BLaER1 (cell line): ENCODE measurements at regions not wholly inside any gene's neighbourhood (a gene's known extent, or its start where the extent isn't known, plus 50 kb on each side); places are given as distances from the start of the nearest gene placed in this dataset.
A peak's percentile ranks its signal among the peaks of the same experiment; 100 is the strongest.
"Not testable (repeated sequence)": the region's sequence is repeated elsewhere in the genome, so short reads cannot be mapped to it uniquely, and the experiment has no call there.

Experiments used
- H3K27ac ChIP-seq: shearing (Covaris generic); formaldehyde crosslinking; 2 replicates; pipeline ENCODE4 v1.8.1; 2022
- H3K27me3 ChIP-seq: shearing (Covaris generic); formaldehyde crosslinking; 2 replicates; pipeline ENCODE4 v1.8.1; 2022
- H3K36me3 ChIP-seq: shearing (Covaris generic); formaldehyde crosslinking; 2 replicates; pipeline ENCODE4 v1.8.1; 2022
- H3K4me1 ChIP-seq: shearing (Covaris generic); formaldehyde crosslinking; 2 replicates; pipeline ENCODE4 v1.8.1; 2022
- H3K4me2 ChIP-seq: shearing (Covaris generic); formaldehyde crosslinking; 2 replicates; pipeline ENCODE4 v1.8.1; 2022
- H3K4me3 ChIP-seq: shearing (Covaris generic); formaldehyde crosslinking; 2 replicates; pipeline ENCODE4 v1.8.1; 2022
- H3K9ac ChIP-seq: shearing (Covaris generic); formaldehyde crosslinking; 2 replicates; pipeline ENCODE4 v1.8.1; 2022
- H3K9me3 ChIP-seq: shearing (Covaris generic); formaldehyde crosslinking; 2 replicates; pipeline ENCODE4 v1.8.1; 2022
- H4K20me1 ChIP-seq: shearing (Covaris generic); formaldehyde crosslinking; 2 replicates; pipeline ENCODE4 v1.8.1; 2022
- Cebpa-rat ChIP-seq: shearing (Covaris generic); IDR thresholded peaks from 2 replicates; pipeline ENCODE4 v1.8.1; 2022

DNA sequence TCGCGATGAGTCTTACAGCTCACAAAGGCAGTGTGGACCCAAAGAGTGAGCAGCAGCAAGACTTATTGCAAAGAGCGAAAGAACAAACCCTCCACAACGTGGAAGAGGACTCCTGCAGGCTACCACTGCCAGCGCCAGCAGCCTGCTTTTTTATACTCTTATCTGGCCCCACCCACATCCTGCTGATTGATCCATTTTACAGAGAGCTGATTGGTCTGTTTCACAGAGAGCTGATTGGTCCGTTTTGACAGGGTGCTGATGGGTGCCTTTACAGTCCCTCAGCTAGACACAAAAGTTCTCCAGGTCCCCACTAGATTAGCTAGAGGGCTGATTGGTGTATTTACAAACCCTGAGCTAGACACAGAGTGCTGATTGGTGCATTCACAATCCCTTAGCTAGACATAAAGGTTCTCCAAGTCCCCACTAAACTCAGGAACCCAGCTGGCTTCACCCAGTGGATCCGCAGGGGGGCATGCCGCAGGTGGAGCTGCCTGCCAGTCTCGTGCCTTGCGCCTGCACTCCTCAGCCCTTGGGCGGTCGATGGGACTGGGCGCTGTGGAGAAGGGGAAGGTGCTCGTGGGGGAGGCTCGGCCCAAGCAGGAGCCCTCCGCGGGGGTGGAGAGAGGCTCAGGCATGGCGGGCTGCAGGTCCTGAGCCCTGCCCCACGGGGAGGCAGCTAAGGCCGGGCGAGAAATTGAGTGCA, 75.7 kb downstream of the QDPR start:
- not testable (repeated sequence) for H3K27me3 ChIP-seq, H3K36me3 ChIP-seq, H3K27ac ChIP-seq, H3K9ac ChIP-seq, H3K4me2 ChIP-seq, H3K4me1 ChIP-seq, H4K20me1 ChIP-seq, H3K4me3 ChIP-seq
- peaks cover 25% of the 10 kb centered on the region for H3K9me3 ChIP-seq

DNA sequence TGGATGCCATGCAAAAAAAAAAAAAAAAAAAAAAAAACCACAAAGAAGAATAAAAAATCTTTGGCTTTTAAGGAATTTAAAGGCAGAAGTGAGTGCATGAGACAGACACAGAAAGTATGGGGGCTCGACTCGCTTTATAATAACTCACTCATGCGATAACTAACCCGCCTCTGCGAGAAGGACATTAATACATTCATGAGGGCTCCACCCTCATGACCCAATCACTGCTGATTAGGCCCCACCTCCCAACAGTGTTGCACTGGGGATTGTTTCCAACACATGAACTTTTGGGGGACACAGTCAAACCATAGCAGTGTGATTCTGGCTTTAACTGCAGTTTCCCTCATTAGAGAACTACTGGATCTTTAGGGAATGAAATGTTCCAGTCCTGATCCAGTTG, 78.1 kb downstream of the QDPR start:
- Histone ChIP-seq H3K27ac (no peak overlapping the region), H3K27me3 (no peaks in the 10 kb centered on the region), H4K20me1 (no peaks in the 10 kb centered on the region), H3K9me3 (peaks cover 25% of the 10 kb centered on the region), H3K4me1 (no peaks in the 10 kb centered on the region), H3K4me3 (no peak overlapping the region), H3K4me2 (no peak overlapping the region), H3K9ac (no peak overlapping the region), H3K36me3 (no peaks in the 10 kb centered on the region)
- TF ChIP-seq Cebpa-rat = no peak

- Histone ChIP-seq H4K20me1 (no peaks in the 10 kb centered on the region), H3K9ac (no peak overlapping the region), H3K4me1 (no peaks in the 10 kb centered on the region), H3K9me3 (peaks cover 16% of the 10 kb centered on the region), H3K27ac (no peak overlapping the region), H3K4me2 (no peak overlapping the region), H3K4me3 (no peak overlapping the region), H3K36me3 (no peaks in the 10 kb centered on the region), H3K27me3 (no peaks in the 10 kb centered on the region)
- TF ChIP-seq Cebpa-rat = no peak
Observed at GRCh38 chr4:17427991-17428390, 83.9 kb downstream of the QDPR start.

DNA sequence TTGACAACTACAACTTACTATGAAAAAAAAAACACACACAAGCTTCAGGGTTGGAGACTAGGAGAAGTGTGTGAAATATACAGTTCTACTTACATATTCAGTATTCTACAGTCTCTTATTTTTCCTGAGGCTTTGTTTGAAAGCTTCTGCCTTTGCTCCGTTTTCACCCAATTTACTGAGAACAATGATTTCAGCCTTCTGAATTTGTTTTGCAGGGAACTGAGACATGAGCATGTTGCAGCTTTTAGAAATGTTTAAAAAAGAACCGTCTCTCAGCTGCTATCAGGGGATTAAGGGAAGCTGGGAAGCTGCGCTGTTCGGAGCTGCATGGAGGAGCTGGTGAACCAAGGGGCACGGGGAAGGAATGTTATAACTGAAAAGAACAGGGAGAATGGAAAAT, 85.7 kb downstream of the QDPR start:
- Histone ChIP-seq H4K20me1 (no peaks in the 10 kb centered on the region), H3K4me3 (no peak overlapping the region), H3K9me3 (peaks cover 16% of the 10 kb centered on the region), H3K36me3 (no peaks in the 10 kb centered on the region), H3K4me1 (no peaks in the 10 kb centered on the region), H3K4me2 (no peak overlapping the region), H3K9ac (no peak overlapping the region), H3K27ac (no peak overlapping the region), H3K27me3 (no peaks in the 10 kb centered on the region)
- TF ChIP-seq Cebpa-rat = no peak

- no peak overlapping the region for H3K4me3 ChIP-seq
- H3K27ac ChIP-seq = no peak overlapping the region
- H4K20me1 ChIP-seq = no peaks in the 10 kb centered on the region
- TF ChIP-seq Cebpa-rat = no peak
- no peaks in the 10 kb centered on the region for H3K36me3 ChIP-seq
- no peaks in the 10 kb centered on the region for H3K4me1 ChIP-seq
- no peak overlapping the region for H3K4me2 ChIP-seq
- H3K27me3 ChIP-seq = no peaks in the 10 kb centered on the region
- peaks cover 16% of the 10 kb centered on the region for H3K9me3 ChIP-seq
- no peak overlapping the region for H3K9ac ChIP-seq
Observed at GRCh38 chr4:17418010-17418409, 93.9 kb downstream of the QDPR start.

DNA sequence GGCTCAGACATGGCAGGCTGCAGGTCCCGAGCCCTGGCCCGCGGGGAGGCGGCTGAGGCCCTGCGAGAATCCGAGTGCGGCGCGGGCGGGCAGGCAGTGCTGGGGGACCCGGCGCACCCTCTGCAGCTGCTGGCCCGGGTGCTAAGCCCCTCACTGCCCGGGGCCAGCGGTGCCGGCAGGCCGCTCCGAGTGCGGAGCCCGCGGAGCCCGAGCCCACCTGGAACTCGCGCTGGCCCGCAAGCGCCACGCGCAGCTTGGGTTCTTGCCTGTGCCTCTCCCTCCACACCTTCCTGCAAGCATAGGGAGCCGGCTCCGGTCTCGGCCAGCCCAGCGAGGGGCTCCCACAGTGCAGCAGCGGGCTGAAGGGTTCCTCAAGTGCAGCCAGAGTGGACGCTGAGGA, 97.5 kb downstream of the QDPR start:
- no peaks in the 10 kb centered on the region for H3K27me3 ChIP-seq
- no peak for TF ChIP-seq Cebpa-rat
- H3K36me3 ChIP-seq = no peaks in the 10 kb centered on the region
- H3K9me3 ChIP-seq = peaks cover 16% of the 10 kb centered on the region
- H3K27ac ChIP-seq = no peak overlapping the region
- H4K20me1 ChIP-seq = no peaks in the 10 kb centered on the region
- no peaks in the 10 kb centered on the region for H3K4me1 ChIP-seq
- H3K4me2 ChIP-seq = no peak overlapping the region
- no peak overlapping the region for H3K9ac ChIP-seq
- H3K4me3 ChIP-seq = no peak overlapping the region

DNA sequence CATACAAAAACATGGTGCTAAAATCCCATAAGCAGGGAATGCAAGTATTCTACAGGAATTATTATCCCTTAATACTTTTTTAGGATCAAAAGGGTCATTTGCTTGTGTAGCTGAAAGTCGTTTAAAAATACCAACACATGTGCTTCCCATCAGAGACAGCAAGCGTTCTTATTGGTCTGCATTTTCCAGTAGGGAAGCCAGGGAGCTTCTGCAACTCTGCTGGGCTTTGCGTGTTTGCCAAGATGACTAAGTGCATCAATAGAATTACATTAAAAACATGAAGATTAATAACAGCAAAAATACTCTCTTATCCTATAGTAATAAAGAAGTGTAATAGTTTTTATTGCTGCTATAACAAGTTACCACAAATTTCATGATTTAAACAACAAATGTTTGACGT, 111.2 kb downstream of the QDPR start:
- Histone ChIP-seq H3K9ac (no peak overlapping the region), H3K36me3 (no peaks in the 10 kb centered on the region), H3K27me3 (no peaks in the 10 kb centered on the region), H3K9me3 (no peaks in the 10 kb centered on the region), H3K4me3 (no peak overlapping the region), H4K20me1 (no peaks in the 10 kb centered on the region), H3K4me1 (no peaks in the 10 kb centered on the region), H3K4me2 (no peak overlapping the region), H3K27ac (no peak overlapping the region)
- TF ChIP-seq Cebpa-rat = no peak

DNA sequence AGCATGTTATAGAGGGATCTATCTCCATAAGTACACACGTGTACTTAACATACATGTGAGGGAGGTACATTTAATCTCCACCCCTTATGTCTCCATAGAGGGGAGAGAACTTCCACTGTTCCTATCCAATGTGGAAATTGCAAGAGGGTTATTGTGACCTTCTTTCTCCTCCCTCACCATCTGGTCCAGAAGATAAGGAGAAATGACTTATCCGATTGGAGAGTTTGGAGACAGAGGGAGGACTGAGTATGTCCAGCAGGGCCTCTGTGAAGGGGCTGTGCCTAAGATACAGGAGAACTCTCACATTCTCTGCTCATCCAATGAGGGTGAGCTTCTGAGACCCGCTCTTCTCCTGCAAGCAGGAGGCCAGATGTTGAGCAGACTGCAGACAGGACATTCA, 113.1 kb downstream of the QDPR start:
- H3K27me3 ChIP-seq = no peaks in the 10 kb centered on the region
- no peak overlapping the region for H3K4me2 ChIP-seq
- no peaks in the 10 kb centered on the region for H3K4me1 ChIP-seq
- no peak overlapping the region for H3K9ac ChIP-seq
- H3K4me3 ChIP-seq = no peak overlapping the region
- TF ChIP-seq Cebpa-rat = no peak
- H4K20me1 ChIP-seq = no peaks in the 10 kb centered on the region
- no peaks in the 10 kb centered on the region for H3K36me3 ChIP-seq
- H3K27ac ChIP-seq = no peak overlapping the region
- no peaks in the 10 kb centered on the region for H3K9me3 ChIP-seq

- no peak overlapping the region for H3K9ac ChIP-seq
- H3K4me1 ChIP-seq = no peaks in the 10 kb centered on the region
- no peaks in the 10 kb centered on the region for H4K20me1 ChIP-seq
- H3K4me2 ChIP-seq = no peak overlapping the region
- no peaks in the 10 kb centered on the region for H3K36me3 ChIP-seq
- H3K4me3 ChIP-seq = no peak overlapping the region
- no peak overlapping the region for H3K27ac ChIP-seq
- H3K9me3 ChIP-seq = no peaks in the 10 kb centered on the region
- TF ChIP-seq Cebpa-rat = no peak
- H3K27me3 ChIP-seq = no peaks in the 10 kb centered on the region
Observed at GRCh38 chr4:17398035-17398434, 113.9 kb downstream of the QDPR start.

- H3K4me2 ChIP-seq = no peak overlapping the region
- H3K27me3 ChIP-seq = no peaks in the 10 kb centered on the region
- no peak overlapping the region for H3K4me3 ChIP-seq
- H4K20me1 ChIP-seq = no peaks in the 10 kb centered on the region
- H3K27ac ChIP-seq = no peak overlapping the region
- no peak overlapping the region for H3K9ac ChIP-seq
- TF ChIP-seq Cebpa-rat = no peak
- H3K36me3 ChIP-seq = no peaks in the 10 kb centered on the region
- no peaks in the 10 kb centered on the region for H3K4me1 ChIP-seq
- H3K9me3 ChIP-seq = no peaks in the 10 kb centered on the region
Observed at GRCh38 chr4:17397611-17398010, 114.3 kb downstream of the QDPR start.

- Histone ChIP-seq H3K27me3 (no peaks in the 10 kb centered on the region), H3K4me3 (no peak overlapping the region), H3K4me2 (peak overlapping the region; percentile 38), H4K20me1 (no peaks in the 10 kb centered on the region), H3K36me3 (no peaks in the 10 kb centered on the region), H3K9me3 (no peaks in the 10 kb centered on the region; the same call in 1 of the 2 replicates), H3K9ac (no peak overlapping the region), H3K27ac (no peak overlapping the region), H3K4me1 (peaks cover 19% of the 10 kb centered on the region)
- TF ChIP-seq Cebpa-rat = no peak
Observed at GRCh38 chr4:17385403-17385802, 126.5 kb downstream of the QDPR start.
